ENCODE measurements at regions not wholly inside any gene's neighbourhood (a gene's known extent, or its start where the extent isn't known, plus 50 kb on each side); places are given as distances from the start of the nearest gene placed in this dataset.

GRCh38 chr5:68777135-68777534, 316.7 kb upstream of the SLC30A5 start:
- no peak for TF ChIP-seq CTCF (IDR thresholded peaks at IDR 0.05 in 2 of 3, conservative IDR thresholded peaks at IDR 0.05 in 1 of 3; ENCODE audit: borderline replicate concordance in 1 of 3, insufficient read depth in 1 of 3, low read depth in 2 of 3, low read length in 2 of 3)
- TF ChIP-seq, protein P1, sequence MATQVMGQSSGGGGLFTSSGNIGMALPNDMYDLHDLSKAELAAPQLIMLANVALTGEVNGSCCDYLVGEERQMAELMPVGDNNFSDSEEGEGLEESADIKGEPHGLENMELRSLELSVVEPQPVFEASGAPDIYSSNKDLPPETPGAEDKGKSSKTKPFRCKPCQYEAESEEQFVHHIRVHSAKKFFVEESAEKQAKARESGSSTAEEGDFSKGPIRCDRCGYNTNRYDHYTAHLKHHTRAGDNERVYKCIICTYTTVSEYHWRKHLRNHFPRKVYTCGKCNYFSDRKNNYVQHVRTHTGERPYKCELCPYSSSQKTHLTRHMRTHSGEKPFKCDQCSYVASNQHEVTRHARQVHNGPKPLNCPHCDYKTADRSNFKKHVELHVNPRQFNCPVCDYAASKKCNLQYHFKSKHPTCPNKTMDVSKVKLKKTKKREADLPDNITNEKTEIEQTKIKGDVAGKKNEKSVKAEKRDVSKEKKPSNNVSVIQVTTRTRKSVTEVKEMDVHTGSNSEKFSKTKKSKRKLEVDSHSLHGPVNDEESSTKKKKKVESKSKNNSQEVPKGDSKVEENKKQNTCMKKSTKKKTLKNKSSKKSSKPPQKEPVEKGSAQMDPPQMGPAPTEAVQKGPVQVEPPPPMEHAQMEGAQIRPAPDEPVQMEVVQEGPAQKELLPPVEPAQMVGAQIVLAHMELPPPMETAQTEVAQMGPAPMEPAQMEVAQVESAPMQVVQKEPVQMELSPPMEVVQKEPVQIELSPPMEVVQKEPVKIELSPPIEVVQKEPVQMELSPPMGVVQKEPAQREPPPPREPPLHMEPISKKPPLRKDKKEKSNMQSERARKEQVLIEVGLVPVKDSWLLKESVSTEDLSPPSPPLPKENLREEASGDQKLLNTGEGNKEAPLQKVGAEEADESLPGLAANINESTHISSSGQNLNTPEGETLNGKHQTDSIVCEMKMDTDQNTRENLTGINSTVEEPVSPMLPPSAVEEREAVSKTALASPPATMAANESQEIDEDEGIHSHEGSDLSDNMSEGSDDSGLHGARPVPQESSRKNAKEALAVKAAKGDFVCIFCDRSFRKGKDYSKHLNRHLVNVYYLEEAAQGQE (IDR thresholded peaks at IDR 0.05; ENCODE audit: low read depth): no peak
- TF ChIP-seq YY1 (IDR thresholded peaks at IDR 0.05; ENCODE audit: extremely low read depth, insufficient replicate concordance, low read depth, low read length): no peak
- TF ChIP-seq ELF1 (IDR thresholded peaks at IDR 0.05; ENCODE audit: borderline replicate concordance, low read depth): no peak
- TF ChIP-seq ZFX (IDR thresholded peaks at IDR 0.05): no peak
- TF ChIP-seq, protein P2, sequence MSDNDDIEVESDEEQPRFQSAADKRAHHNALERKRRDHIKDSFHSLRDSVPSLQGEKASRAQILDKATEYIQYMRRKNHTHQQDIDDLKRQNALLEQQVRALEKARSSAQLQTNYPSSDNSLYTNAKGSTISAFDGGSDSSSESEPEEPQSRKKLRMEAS (IDR thresholded peaks at IDR 0.05): no peak
- no peak for TF ChIP-seq POLR2AphosphoS5 (IDR thresholded peaks at IDR 0.05; ENCODE audit: low read depth, low read length)
- TF ChIP-seq ZNF274 (IDR thresholded peaks at IDR 0.05; ENCODE audit: low read depth, low read length): no peak

Data from HCT116 (cell line).